Hepatocyte (in vitro differentiated cells): ENCODE measurements at regions not wholly inside any gene's neighbourhood (a gene's known extent, or its start where the extent isn't known, plus 50 kb on each side); places are given as distances from the start of the nearest gene placed in this dataset.

Experiments used
- DNase-seq: peaks from one replicate; pipeline ENCODE4 v3.0.0-alpha.2; 2016; ENCODE audit warnings: low spot score
- H2AFZ ChIP-seq: fragments of 200-600 bp; sonication (generic); 2 replicates; pipeline ENCODE4 v1.6.0; 2016; ENCODE audit warnings: antibody characterized with exemption, mild to moderate bottlenecking
- H3K27ac ChIP-seq: fragments of 200-600 bp; sonication (generic); 2 replicates; pipeline ENCODE4 v1.5.1; 2016; ENCODE audit warnings: mild to moderate bottlenecking
- H3K27me3 ChIP-seq: fragments of 200-600 bp; sonication (generic); 2 replicates; pipeline ENCODE4 v1.6.1; 2016
- H3K36me3 ChIP-seq: fragments of 200-600 bp; sonication (generic); replicated peaks from 2 replicates; pipeline ENCODE4 v1.5.1; 2016; ENCODE audit warnings: low read depth; ENCODE audit not compliant: insufficient read depth
- H3K4me1 ChIP-seq: fragments of 200-600 bp; sonication (generic); 2 replicates; pipeline ENCODE4 v1.5.1; 2016; ENCODE audit warnings: mild to moderate bottlenecking, moderate library complexity; ENCODE audit not compliant: insufficient read depth
- H3K4me2 ChIP-seq: fragments of 200-600 bp; sonication (generic); 2 replicates; pipeline ENCODE4 v1.6.0; 2016
- H3K4me3 ChIP-seq: fragments of 200-600 bp; sonication (generic); 2 replicates; pipeline ENCODE4 v1.5.1; 2016; ENCODE audit warnings: mild to moderate bottlenecking
- H3K79me2 ChIP-seq: fragments of 200-600 bp; sonication (generic); 2 replicates; pipeline ENCODE4 v1.6.0; 2017; ENCODE audit warnings: mild to moderate bottlenecking
- H3K9me2 ChIP-seq: fragments of 200-600 bp; sonication (generic); replicated peaks from 2 replicates; pipeline ENCODE4 v1.6.0; 2017; ENCODE audit warnings: mild to moderate bottlenecking; ENCODE audit not compliant: insufficient read depth
- H3K9me3 ChIP-seq: fragments of 200-600 bp; sonication (generic); 2 replicates; pipeline ENCODE4 v1.5.1; 2016; ENCODE audit warnings: low read depth, mild to moderate bottlenecking
- H4K20me1 ChIP-seq: fragments of 200-600 bp; sonication (generic); 2 replicates; pipeline ENCODE4 v1.6.0; 2016; ENCODE audit warnings: mild to moderate bottlenecking; ENCODE audit not compliant: insufficient read depth, poor library complexity, severe bottlenecking
- CTCF ChIP-seq: fragments of 200-600 bp; sonication (generic); IDR thresholded peaks from 2 replicates; pipeline ENCODE4 v1.5.1; 2016; ENCODE audit warnings: antibody characterized with exemption, mild to moderate bottlenecking; ENCODE audit not compliant: poor library complexity
- EZH2 ChIP-seq: fragments of 200-600 bp; sonication (generic); IDR thresholded peaks from 2 replicates; pipeline ENCODE4 v1.6.1; 2016; ENCODE audit warnings: antibody characterized with exemption, mild to moderate bottlenecking, borderline replicate concordance
- EZH2phosphoT487 ChIP-seq: fragments of 200-600 bp; sonication (generic); IDR thresholded peaks from one replicate; pipeline ENCODE4 v1.6.1; 2018; ENCODE audit warnings: antibody characterized with exemption, mild to moderate bottlenecking, low read depth, moderate library complexity; ENCODE audit not compliant: unreplicated experiment, severe bottlenecking
- WGBS: methylation state at CpG from one replicate; pipeline ENCODE4 v1.1.6; 2016; ENCODE audit warnings: low lambda C conversion rate; ENCODE audit errors: missing lambda C conversion rate; 5-methylcytosine and 5-hydroxymethylcytosine counted together

GRCh38 chrX:95733426-95733825, 951.2 kb upstream of the DIAPH2 start:
- Histone ChIP-seq H3K4me2 (no peak overlapping the region), H3K9me3 (no peaks in the 10 kb centered on the region), H3K79me2 (no peaks in the 10 kb centered on the region), H3K27me3 (no peaks in the 10 kb centered on the region), H3K27ac (no peak overlapping the region), H2AFZ (no peak overlapping the region), H3K4me1 (no peaks in the 10 kb centered on the region), H4K20me1 (no peaks in the 10 kb centered on the region), H3K9me2 (no peaks in the 10 kb centered on the region), H3K4me3 (no peak overlapping the region), H3K36me3 (no peaks in the 10 kb centered on the region)
- TF ChIP-seq CTCF (no peak), EZH2 (no peak), EZH2phosphoT487 (no peak)
- 76% methylated on average over 3 of the region's 3 CpGs for WGBS
- no peak for DNase-seq

GRCh38 chrX:95754411-95754810, 930.2 kb upstream of the DIAPH2 start:
- no peak overlapping the region for H3K4me3 ChIP-seq
- H3K79me2 ChIP-seq, result no peaks in the 10 kb centered on the region
- no peak for TF ChIP-seq CTCF
- TF ChIP-seq EZH2phosphoT487, result no peak
- no peak for TF ChIP-seq EZH2
- DNase-seq, result no peak
- 82% methylated on average over 3 of the region's 3 CpGs for WGBS
- H3K4me1 ChIP-seq, result no peaks in the 10 kb centered on the region
- no peaks in the 10 kb centered on the region for H4K20me1 ChIP-seq
- H3K4me2 ChIP-seq, result no peak overlapping the region
- H3K9me3 ChIP-seq, result no peaks in the 10 kb centered on the region
- no peaks in the 10 kb centered on the region for H3K36me3 ChIP-seq
- no peaks in the 10 kb centered on the region for H3K27me3 ChIP-seq
- no peak overlapping the region for H2AFZ ChIP-seq
- H3K27ac ChIP-seq, result no peak overlapping the region
- no peaks in the 10 kb centered on the region for H3K9me2 ChIP-seq

GRCh38 chrX:95760356-95760755, 924.3 kb upstream of the DIAPH2 start:
- no peak overlapping the region for H2AFZ ChIP-seq
- no peaks in the 10 kb centered on the region for H3K9me3 ChIP-seq
- DNase-seq, result no peak
- H3K4me1 ChIP-seq, result no peaks in the 10 kb centered on the region
- no peaks in the 10 kb centered on the region for H3K9me2 ChIP-seq
- no peak for TF ChIP-seq EZH2phosphoT487
- no peak for TF ChIP-seq EZH2
- TF ChIP-seq CTCF, result no peak
- H3K36me3 ChIP-seq, result no peaks in the 10 kb centered on the region
- no peaks in the 10 kb centered on the region for H3K79me2 ChIP-seq
- H3K27ac ChIP-seq, result no peak overlapping the region
- no peak overlapping the region for H3K4me3 ChIP-seq
- no peak overlapping the region for H3K4me2 ChIP-seq
- WGBS, result 81% methylated on average over 3 of the region's 3 CpGs
- H4K20me1 ChIP-seq, result no peaks in the 10 kb centered on the region
- H3K27me3 ChIP-seq, result no peaks in the 10 kb centered on the region

- no peaks in the 10 kb centered on the region for H3K4me1 ChIP-seq
- H3K27ac ChIP-seq, result no peak overlapping the region
- H4K20me1 ChIP-seq, result no peaks in the 10 kb centered on the region
- 79% methylated on average over 1 of the region's 1 CpG for WGBS
- no peaks in the 10 kb centered on the region for H3K79me2 ChIP-seq
- H3K27me3 ChIP-seq, result no peaks in the 10 kb centered on the region
- TF ChIP-seq EZH2phosphoT487 (no peak), EZH2 (no peak), CTCF (peak; percentile 33)
- H3K9me3 ChIP-seq, result no peaks in the 10 kb centered on the region
- DNase-seq, result peak; percentile 4
- no peaks in the 10 kb centered on the region for H3K9me2 ChIP-seq
- H3K36me3 ChIP-seq, result no peaks in the 10 kb centered on the region
- no peak overlapping the region for H3K4me3 ChIP-seq
- H2AFZ ChIP-seq, result no peak overlapping the region
- no peak overlapping the region for H3K4me2 ChIP-seq
Observed at GRCh38 chrX:95762716-95763115, 921.9 kb upstream of the DIAPH2 start.
